HG03442 (cell line): ENCODE measurements at regions not wholly inside any gene's neighbourhood (a gene's known extent, or its start where the extent isn't known, plus 50 kb on each side); places are given as distances from the start of the nearest gene placed in this dataset.

Experiments
- ATAC-seq: cut with Tn5 transposase; IDR thresholded peaks from one replicate; pipeline ENCODE4 v1.9.1; 2021; ENCODE audit warnings: mild to moderate bottlenecking, moderate library complexity; ENCODE audit not compliant: unreplicated experiment

DNA sequence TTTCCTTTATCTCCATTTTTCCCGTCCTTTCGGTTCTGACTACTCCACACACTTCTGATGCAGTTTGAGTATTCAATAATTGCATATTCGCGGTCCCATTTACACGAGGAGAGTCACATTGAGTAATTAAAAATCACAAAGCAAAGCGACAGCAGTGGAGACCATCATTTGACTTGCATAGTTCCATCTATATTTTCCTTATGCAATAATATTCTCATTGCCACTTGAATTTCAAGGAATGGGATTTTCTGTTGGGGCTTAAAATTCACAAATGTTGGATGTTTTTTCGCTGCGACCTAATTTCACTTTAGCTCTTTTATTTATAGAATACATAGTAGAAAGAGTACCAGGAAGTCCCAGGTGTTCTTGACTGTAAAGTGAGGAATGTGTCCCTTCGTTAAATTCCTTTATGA is 186.8 kb downstream of the ZEB2 start:
- ATAC-seq = no peak

DNA sequence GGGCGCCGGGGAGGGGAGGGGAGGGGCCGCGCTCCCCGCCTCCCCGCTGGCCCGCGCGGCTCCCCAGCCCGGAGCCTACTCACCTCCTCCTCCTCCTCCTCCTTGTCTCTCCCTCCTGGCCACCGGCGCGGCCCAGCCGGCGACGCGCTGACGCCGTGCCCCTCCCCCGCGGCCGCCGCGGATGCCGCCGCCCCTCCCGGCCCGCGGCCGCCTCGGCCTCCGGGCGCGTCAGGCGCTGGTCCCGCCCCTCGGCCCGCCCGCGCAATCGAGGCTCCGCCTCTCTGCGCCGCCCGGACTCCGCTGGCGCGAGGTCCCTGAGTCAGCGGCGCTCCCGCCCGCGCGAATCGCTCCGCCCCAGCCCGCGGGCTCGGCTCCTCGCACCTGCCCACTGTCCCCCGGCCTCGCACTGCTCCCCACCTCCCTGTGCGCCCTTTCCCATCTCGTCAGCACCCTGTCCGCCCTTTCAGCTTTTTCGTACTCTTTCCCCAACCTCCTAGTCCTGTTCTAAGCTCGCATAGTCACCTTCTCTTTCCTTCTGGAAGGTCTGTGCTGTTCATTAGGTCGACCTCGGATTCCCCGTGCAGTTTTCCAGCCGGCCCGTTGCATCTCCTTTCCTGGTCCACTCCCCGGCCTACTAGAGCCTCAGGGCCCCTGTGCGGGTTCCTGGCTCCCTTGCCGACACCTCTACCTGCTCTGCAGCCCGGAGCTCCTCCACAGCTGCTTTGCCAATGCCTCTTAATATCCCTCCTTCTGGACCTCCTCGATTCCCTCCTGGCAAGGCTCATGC is 187.4 kb downstream of the ZEB2 start:
- peak; percentile 88 for ATAC-seq

DNA sequence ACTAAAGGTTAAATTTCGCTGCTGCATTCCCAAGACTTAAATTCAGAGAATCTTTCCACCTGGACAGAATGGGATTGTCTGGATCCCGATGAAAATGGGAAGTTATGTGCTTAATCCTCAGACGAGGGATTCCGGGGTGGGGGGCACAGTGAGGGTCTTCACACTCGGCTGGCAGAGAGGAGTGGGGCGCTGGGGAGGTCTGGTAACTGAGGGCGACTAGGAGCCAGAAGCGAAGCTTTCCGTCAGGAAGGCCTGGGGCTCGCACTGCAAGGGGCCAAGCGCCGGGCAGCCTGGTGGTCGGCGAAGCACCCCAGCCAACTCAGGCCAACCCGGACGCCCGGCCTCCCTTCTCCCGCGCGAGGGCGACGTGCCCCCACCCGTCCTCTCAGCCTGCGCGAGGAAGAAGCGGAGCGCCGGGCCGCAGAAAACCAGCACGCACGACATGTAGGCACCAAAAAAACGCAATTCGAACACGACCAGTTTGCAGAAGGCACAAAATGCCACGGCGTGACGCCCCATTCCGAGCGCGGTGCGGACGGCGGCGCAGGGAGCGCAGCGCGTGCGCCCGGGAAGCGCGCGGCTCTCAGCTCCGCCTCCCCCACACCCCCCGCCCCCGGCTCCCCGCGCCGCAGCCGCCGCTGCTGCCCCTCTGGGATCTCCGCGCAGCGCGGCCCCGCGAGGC is 188.1 kb downstream of the ZEB2 start:
- peak; percentile 39 for ATAC-seq

DNA sequence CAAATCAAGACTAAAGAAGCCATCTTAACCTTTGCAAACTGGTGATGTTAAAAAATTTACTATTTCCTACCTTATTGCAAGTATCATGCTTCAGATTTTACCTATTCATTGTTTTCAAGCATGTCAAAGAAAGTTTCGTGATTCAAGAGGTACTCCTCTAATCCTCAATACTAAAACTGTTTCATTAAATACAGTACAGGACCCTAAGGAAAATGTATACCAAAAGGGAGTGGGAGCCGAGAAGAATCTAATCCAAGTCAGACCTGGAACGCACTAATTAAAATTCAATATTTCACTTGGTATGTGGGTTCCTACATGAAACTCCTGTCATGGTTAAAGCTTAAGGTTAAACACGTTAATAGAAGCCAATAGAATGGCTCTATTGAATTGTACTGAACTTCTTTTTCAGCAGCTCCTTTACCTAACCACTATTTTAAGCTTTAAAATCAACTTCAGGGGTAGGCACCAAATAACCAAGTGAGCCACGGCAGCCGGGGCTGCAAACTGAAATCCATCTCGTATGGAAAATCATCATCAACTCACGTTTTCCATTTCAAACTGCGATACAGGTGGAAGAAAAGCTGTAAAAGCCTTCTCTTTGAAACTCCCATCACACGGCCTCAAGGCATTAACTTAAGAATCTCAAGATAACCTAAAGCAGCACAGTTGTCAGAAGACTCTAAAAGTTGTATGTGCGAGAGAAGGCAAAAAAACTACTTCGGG is 188.8 kb downstream of the ZEB2 start:
- ATAC-seq = no peak

DNA sequence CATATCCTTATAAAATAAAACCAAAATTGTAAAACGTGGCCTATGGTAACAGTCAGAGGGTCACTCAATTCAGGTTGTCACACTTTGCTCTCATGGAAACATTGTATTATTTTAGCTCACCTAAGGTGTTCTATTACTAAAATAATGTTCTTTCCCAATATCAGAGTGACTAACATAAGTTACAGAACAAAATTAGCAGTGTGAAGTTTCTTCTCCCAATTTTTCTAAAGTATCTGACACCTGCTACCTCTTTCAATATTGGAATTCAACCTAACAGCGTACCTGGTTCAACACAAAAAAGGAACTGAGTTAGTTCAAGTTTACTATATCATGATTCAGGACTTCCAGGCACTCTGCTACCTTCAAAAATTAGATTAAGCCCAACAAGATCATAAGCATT is 190.4 kb downstream of the ZEB2 start:
- ATAC-seq = no peak

DNA sequence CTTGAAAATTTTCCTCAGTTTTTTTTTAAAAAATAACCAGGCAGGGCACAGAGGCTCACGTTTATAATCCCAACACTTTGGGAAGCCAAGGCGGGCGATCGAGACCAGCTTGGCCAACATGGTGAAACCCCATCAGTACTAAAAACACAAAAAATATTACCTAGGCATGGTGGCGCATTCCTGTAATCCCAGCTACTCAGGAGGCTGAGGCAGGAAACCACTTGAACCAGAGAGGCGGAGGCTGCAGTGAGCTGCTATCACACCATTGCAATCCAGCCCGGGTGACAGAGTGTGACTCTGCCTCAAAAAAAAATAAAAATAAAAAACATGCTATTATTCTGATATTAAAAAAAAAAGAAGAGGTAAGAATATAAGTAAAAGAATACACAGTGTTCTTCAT is 191.0 kb downstream of the ZEB2 start:
- ATAC-seq = no peak

DNA sequence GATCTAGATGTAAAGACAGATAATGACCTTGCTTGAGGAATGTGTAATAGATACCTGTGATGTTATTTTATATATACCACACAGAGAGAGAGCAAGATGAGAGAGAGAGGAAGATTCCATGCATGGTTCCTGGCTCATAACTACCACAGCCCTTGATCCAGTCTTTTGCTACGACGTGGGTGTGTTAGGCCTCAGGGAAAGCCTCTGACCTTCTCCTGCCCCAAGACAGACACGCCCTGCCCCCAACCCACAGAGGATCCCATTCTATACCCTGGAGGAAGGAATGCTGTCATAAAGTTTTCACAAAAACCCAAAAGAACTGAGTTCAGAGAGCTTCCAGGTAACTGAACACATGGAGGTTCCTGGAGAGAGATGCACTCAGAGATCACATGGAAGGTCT is 193.1 kb downstream of the ZEB2 start:
- ATAC-seq = no peak

DNA sequence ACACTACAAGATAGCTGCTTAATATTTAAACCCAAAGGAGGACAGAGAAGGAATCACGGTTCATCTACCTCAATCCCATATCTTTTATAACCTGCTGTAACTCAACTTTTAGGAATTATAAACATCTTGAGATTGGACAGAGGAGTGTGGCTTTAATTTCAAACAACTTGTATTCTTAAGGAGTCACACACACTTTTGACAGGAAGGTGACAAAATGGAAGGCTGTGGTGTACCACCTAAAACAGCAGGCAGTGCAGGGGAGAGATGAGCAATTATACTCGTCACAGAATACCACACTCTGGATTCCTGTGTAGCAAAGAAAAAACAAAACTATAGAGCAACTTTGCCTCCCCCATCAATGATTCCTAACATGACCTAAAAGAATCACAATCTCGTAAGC is 194.8 kb downstream of the ZEB2 start:
- ATAC-seq = peak; percentile 65

DNA sequence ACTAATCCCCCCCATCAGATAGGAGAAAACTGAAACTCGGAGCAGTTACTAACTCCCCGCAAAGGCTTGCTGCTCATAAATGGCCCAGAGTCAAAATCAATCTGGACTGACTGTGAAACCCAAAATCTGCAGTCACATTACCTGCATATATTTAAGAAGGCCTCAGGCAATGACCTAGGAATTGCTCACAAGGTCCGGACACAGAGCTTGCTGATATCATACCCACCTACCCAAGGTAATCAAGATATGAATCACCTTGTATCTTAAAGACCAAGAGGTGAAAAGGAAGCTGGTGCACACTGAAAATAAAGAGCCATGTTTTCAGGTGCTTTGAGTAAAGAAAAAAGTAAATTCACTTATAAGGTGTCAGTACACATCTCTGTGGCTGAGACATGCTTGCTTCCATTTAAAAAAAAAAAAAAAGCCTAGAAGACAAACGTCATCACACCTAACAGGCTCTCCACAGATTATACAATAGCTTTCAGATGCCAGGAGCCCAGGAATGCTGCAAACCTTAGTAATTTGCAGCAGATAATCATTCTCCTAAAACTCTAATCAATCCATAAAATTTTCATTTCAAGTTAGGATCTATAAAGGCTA is 195.4 kb downstream of the ZEB2 start:
- peak; percentile 45 for ATAC-seq

DNA sequence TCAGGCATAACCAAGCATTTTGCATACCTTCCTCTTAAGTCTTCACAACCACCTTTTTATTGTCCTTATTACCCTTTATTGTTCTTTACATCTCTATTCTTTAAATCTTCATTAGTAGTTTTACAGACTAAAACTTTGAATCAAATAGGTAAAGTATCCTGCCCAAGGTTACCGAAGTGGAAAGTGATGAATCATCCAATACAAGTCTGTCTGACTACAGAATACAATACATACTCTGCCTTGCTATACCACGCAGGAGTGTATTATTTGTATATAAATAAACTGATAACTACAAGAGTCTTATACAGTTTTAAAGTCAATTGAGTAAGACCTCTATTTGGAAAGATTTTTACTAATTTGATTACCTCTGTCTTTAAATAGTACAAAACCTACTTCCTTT is 196.0 kb downstream of the ZEB2 start:
- ATAC-seq = peak; percentile 53

DNA sequence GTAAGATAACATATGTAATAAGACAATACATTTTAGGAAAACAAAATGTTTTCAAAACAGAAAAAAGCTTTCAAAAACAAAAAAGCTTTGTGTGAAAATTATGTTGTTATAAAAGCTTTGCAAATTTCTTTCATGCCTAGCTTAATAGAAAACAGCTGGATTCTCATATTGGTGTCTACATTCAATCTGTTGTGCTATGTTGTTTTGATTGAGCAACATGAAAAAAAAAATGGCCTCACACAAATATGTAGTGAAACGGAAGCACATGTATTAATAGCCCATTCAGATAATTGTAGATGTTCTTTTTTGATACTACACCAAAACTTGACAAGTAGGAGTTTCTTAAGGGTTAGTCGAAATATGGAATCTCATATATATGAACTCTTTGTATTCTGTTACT is 197.5 kb downstream of the ZEB2 start:
- no peak for ATAC-seq

DNA sequence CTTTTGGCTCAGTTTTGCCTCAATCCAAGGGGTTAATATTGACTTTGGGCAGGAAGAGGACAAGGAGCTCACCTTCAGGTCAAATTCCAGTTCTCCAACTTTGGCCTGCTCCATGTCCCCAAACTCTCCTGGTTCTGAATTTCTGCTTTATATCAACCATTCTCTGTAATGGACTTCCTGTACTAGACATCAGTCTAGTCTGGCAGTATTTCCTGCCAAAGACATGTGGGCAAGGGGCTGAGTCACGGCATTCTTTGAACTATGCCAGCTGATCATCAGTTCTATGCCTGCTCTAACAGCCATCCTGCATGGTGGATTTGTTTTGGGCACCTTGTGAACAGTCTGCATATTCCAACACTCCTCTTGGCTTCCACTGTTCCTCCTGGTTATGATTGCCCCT is 199.4 kb downstream of the ZEB2 start:
- peak; percentile 24 for ATAC-seq

DNA sequence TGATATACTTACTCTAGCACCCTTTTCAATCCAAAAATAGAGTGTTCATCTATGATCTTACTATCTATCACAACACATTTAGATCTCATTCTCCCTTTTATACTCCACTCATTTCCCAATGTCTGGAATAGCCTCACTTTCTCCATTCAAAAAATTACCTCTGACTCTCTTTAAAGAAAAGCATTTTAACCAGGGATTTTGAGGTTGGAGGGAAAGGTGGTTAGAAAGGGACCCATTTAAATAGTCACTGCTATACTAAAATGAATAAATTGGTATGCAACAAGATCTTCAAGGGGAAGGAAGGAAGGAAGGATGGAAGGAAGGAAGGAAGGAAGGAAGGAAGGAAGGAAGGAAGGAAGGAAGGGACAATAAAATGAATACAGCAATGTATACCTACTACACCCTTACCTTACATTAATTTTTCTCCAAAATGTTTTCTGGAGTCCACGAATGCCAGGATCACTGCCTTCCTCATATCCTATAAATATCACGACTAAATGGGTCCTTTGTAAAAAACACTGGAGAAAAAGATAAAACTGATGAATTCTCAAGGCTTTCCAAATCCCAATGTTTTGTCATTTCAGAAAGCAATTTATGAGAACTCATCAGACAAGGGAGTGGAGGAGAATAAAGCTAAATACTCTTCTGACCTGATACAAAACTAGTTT is 202.7 kb downstream of the ZEB2 start:
- no peak for ATAC-seq

DNA sequence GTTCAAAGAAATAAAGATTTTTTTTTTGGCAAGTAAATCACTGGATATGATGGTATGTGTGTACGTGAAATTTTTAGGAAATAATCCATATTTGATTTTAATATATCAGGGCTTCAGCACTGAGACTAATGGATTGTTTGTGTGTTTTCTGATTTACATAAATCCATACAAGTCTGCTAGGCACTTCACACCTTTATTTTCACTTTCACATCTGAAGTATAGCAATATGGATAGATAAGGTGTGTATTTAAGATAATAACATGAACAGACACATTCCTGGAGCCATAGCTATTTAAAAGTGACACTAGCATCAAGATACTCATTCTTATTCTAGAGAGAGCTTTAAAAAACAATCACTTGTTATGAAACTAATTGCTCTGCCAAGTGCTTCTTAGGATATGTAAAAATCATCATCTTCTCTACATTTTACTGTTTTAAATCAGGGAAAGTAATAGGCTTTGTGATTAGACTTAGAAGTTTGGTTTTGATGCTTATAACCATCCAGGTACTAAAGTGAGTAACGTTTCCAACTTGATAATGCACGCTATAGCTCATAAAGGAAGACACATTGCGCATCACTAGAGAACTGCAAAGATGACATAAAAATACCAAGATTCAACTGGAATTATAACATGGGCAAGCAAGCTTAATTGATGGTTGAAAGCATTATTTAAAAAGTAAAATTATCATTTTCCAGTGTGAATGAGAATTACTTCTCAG is 208.9 kb downstream of the ZEB2 start:
- ATAC-seq = peak; percentile 55

DNA sequence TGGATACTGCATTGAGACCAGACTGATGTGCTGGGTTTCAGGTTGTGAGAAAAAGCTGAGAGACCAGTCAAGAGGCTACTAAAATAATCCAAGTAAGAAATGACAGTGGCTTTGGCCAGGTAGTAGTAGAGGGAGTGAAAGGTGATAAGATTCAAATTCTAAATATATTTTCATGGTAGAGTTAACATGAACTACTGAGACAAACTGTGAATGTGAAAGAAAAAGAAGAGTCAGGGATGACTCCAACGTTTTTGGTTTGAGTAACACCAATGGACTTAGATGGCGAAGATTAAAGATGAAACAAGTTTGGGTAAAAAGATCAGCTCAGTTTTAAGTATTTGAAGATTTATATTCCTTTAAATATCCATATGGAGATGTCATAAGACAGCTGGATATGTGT is 209.4 kb downstream of the ZEB2 start:
- peak; percentile 50 for ATAC-seq

DNA sequence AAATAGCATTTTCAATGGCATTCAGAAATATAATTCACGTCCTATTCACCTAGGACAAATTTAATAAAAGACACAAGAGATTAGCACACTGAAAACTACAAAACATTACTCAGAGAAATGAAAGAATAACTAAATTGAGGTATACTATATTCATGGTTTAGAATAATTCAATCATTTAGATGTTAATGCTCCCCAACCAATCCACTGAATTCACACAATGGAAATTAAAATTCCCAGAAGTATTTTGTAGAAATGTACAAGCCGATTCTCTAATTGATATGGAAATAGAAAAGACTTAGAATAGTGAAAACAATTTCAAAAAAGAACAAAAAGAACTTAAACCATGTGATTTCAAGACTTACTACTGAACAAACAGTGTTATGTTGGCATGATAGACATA is 212.2 kb downstream of the ZEB2 start:
- no peak for ATAC-seq

DNA sequence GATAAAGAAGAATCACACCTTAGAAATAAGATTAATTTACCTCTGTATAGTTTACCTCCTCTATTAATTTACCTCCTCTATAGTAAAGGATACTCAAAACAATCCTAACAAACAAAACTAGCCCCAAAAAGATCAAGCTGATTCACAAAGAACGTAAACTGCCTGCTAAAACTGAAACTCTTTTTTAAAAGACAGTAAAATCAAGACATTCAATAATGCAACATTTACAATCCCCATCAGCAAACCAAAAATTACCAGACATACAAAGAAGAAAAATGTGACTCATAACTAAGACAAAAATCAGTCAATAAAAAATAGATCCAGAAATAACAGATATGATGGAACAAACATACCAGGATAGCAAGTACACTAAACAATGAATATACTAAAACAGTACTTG is 215.7 kb downstream of the ZEB2 start:
- no peak for ATAC-seq

DNA sequence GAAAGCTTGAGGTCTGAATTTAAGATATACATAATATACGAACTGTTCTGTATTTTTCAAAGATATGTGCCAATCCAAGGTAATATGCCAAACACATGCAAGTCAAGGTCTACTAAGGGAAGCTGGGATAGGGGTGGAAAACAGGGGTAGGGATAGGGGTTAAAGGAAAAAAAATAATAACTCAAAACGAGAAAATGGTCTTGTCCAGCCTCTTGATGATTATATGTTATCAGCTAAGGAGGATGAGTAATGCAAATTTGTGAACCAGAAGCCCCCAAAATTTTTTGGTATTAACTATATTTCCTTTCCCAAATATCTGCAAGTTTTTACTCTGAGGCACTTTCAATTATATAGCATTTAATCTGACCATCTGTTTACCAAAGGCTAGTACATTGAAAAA is 219.3 kb downstream of the ZEB2 start:
- ATAC-seq = no peak

DNA sequence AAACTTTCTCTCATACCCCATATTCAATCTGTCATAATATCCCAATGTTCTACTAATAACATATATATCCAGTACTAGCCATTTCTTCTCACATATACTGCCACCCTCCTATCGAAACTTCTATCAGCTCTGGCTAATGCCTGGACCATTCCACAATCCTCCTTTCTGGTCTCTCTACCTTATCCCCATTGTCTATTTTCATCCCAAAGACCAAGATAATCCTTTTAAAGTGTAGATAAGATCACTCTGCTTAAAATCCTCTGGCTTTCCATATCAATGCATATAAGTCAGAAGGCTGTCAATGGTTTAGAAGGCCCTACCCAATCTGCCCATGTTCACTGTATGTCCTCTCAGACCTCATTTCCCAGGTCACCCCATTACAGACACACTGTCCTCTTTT is 229.6 kb downstream of the ZEB2 start:
- no peak for ATAC-seq

DNA sequence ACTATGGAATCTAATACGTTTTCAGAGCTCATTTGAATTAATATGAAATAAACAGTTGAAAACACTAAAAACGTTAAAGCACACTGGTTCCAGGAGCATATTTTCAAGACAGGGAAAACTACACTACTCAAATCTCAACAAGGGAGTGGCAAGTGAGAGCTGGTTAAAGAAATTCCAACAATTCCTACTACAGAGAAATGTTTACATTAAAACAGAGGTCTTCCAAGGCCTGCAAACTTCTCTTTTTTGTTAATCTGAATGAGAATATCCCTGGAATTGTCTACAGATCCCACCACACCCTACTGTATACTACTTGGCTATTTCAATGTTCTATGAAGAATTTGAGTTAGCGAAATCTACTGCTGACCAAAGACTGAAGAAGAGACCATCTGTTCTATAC is 231.5 kb downstream of the ZEB2 start:
- no peak for ATAC-seq
